GM23248 (cell line): ENCODE measurements at regions not wholly inside any gene's neighbourhood (a gene's known extent, or its start where the extent isn't known, plus 50 kb on each side); places are given as distances from the start of the nearest gene placed in this dataset.

Experiments
- EZH2 ChIP-seq: fragments of 200-600 bp; sonication (generic); IDR thresholded peaks from 2 replicates; pipeline ENCODE4 v1.6.1; 2018; ENCODE audit warnings: antibody characterized with exemption, mild to moderate bottlenecking; ENCODE audit not compliant: insufficient read depth, poor library complexity, severe bottlenecking
- EZH2phosphoT487 ChIP-seq: fragments of 200-600 bp; sonication (generic); IDR thresholded peaks from 2 replicates; pipeline ENCODE4 v1.6.1; 2018; ENCODE audit warnings: antibody characterized with exemption, moderate library complexity, mild to moderate bottlenecking, low read depth; ENCODE audit not compliant: insufficient read depth

DNA sequence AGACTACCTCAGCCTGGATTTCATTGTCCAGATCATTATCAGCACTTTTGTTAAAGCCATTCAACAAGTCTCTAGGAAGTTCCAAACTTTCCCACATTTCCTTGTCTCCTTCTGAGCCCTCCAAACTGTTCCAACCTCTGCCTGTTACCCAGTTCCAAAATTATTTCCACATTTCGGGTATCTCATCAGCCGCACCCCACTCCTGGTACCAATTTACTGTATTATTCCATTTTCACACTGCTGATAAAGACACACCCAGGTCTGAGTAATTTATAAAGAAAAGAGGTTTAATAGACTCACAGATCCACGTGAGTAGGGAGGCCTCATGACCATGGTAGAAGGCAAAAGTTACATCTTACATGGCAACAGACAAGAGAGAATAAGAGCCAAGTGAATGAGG, 1198.3 kb upstream of the ALCAM start:
- TF ChIP-seq EZH2 = no peak
- no peak for TF ChIP-seq EZH2phosphoT487
